ENCODE measurements at regions not wholly inside any gene's neighbourhood (a gene's known extent, or its start where the extent isn't known, plus 50 kb on each side); places are given as distances from the start of the nearest gene placed in this dataset.
"Not testable (repeated sequence)": the region's sequence is repeated elsewhere in the genome, so short reads cannot be mapped to it uniquely, and the experiment has no call there.

GRCh38 chr3:197398286-197398878, 100.0 kb upstream of the DLG1 start:
- H3K4me3 ChIP-seq (ENCODE audit: low read depth, low read length): no peak overlapping the region
- TF ChIP-seq CTCF (IDR thresholded peaks at IDR 0.05; ENCODE audit: insufficient read depth, low read depth, low read length): no peak
- DNase-seq (ENCODE audit: low read depth): no peak

GRCh38 chr3:197397838-197398237, 99.4 kb upstream of the DLG1 start:
- no peak overlapping the region for H3K4me3 ChIP-seq (ENCODE audit: low read depth, low read length)
- DNase-seq (ENCODE audit: low read depth): no peak
- TF ChIP-seq CTCF (IDR thresholded peaks at IDR 0.05; ENCODE audit: insufficient read depth, low read depth, low read length): no peak

- no peak for TF ChIP-seq CTCF (IDR thresholded peaks at IDR 0.05; ENCODE audit: insufficient read depth, low read depth, low read length)
- peak; percentile 92 for DNase-seq (ENCODE audit: low read depth)
- no peak overlapping the region for H3K4me3 ChIP-seq (ENCODE audit: low read depth, low read length)
Measured at GRCh38 chr3:197394464-197395321, 96.3 kb upstream of the DLG1 start.

- DNase-seq (ENCODE audit: low read depth); H3K4me3 ChIP-seq (ENCODE audit: low read depth, low read length): not testable (repeated sequence)
Measured at GRCh38 chr3:197394126-197394463, 95.7 kb upstream of the DLG1 start.

- H3K4me3 ChIP-seq (ENCODE audit: low read depth, low read length): no peak overlapping the region
- TF ChIP-seq CTCF (IDR thresholded peaks at IDR 0.05; ENCODE audit: insufficient read depth, low read depth, low read length): no peak
- DNase-seq (ENCODE audit: low read depth): no peak
Measured at GRCh38 chr3:197393711-197394110, 95.3 kb upstream of the DLG1 start.

- no peak overlapping the region for H3K4me3 ChIP-seq (ENCODE audit: low read depth, low read length)
- no peak for TF ChIP-seq CTCF (IDR thresholded peaks at IDR 0.05; ENCODE audit: insufficient read depth, low read depth, low read length)
- no peak for DNase-seq (ENCODE audit: low read depth)
Measured at GRCh38 chr3:197392961-197393360, 94.5 kb upstream of the DLG1 start.

GRCh38 chr3:197381371-197381770, 83.0 kb upstream of the DLG1 start:
- no peak overlapping the region for H3K4me3 ChIP-seq (ENCODE audit: low read depth, low read length)
- no peak for TF ChIP-seq CTCF (IDR thresholded peaks at IDR 0.05; ENCODE audit: insufficient read depth, low read depth, low read length)
- DNase-seq (ENCODE audit: low read depth): no peak

Measured in fibroblast of villous mesenchyme (primary cell).